Tibial artery (tissue), 4 donors: ENCODE measurements at regions not wholly inside any gene's neighbourhood (a gene's known extent, or its start where the extent isn't known, plus 50 kb on each side); places are given as distances from the start of the nearest gene placed in this dataset.
"Not testable (repeated sequence)": the region's sequence is repeated elsewhere in the genome, so short reads cannot be mapped to it uniquely, and the experiment has no call there.

ENCODE experiments used
- DNase-seq, 2 donors: peaks; one replicate each; pipeline ENCODE4 v3.0.0-alpha.2; 2019
- H3K27ac ChIP-seq, 2 donors: fragments of 200-600 bp; sonication (generic) in 1 of 2; 1 replicate in 1 of 2; 2 replicates in 1 of 2; pipeline ENCODE4 v1.5.1; 2018 to 2019; ENCODE audit warnings: mild to moderate bottlenecking in 1 of 2
- H3K27me3 ChIP-seq, 2 donors: fragments of 200-600 bp; sonication (generic) in 1 of 2; one replicate each; pipeline versions ENCODE4 v1.5.1 to v1.6.0; 2016 to 2019
- H3K36me3 ChIP-seq, 3 donors: fragments of 200-600 bp; sonication (generic) in 2 of 3; one replicate each; pipeline ENCODE4 v1.5.1; 2016 to 2019; ENCODE audit warnings: mild to moderate bottlenecking in 2 of 3
- H3K4me1 ChIP-seq, 4 donors: fragments of 200-600 bp; sonication (generic) in 2 of 4; 1 replicate in 3 of 4; 2 replicates in 1 of 4; pipeline ENCODE4 v1.5.1; 2016 to 2019
- H3K4me3 ChIP-seq, 2 donors: fragments of 200-600 bp; sonication (generic) in 1 of 2; 1 replicate in 1 of 2; 2 replicates in 1 of 2; pipeline ENCODE4 v1.5.1; 2018 to 2019; ENCODE audit warnings: mild to moderate bottlenecking in 2 of 2
- H3K9me3 ChIP-seq, 3 donors: fragments of 200-600 bp; sonication (generic) in 1 of 3; one replicate each; pipeline ENCODE4 v1.5.1; 2016 to 2019
- intact Hi-C: fragments of 100-400 bp; cut with DNase I; formaldehyde crosslinking; loops from one replicate; pipeline ENCODE4 v1.15.0; 2023; ENCODE audit warnings: low total_unique reads
- TF ChIP-seq, protein P1 (sequence below), 2 experiments: fragments of 200-600 bp in 1 of 2; fragments of 450-650 bp in 1 of 2; IDR thresholded peaks; one replicate each; pipeline ENCODE4 v1.5.1; 2017 to 2019; ENCODE audit warnings: antibody characterized with exemption in 2 of 2, mild to moderate bottlenecking in 1 of 2, moderate library complexity in 1 of 2

DNA sequence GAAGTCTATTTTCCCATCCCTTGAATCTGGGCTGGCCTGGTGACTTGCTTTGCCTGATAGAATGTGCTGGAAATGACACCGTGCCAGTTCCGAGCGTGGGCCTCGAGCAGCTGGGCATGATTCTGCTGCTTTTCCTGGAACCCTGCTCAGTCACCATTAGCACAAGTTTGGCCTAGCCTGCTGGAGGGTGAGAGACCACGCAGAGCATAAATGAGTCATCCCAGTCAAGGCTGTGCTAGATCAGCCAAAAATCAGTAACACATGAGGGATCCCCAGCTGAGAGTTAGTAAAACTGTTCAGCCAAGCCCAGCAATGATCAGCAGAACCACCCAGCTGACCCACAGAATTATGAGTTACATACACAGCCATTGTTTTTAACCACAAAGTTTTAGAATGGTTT, 74.8 kb upstream of the TOP1 start:
- H3K27ac ChIP-seq, result no peak overlapping the region
- no peak for DNase-seq
- H3K4me1 ChIP-seq, result no peaks in the 10 kb centered on the region
- intact Hi-C loops, result no loop called here
- no peaks in the 10 kb centered on the region for H3K36me3 ChIP-seq
- H3K9me3 ChIP-seq, result no peaks in the 10 kb centered on the region
- H3K4me3 ChIP-seq, result no peak overlapping the region
- peaks cover 0 to 12% of the 10 kb centered on the region in 2 donors for H3K27me3 ChIP-seq
- TF ChIP-seq, protein P1, sequence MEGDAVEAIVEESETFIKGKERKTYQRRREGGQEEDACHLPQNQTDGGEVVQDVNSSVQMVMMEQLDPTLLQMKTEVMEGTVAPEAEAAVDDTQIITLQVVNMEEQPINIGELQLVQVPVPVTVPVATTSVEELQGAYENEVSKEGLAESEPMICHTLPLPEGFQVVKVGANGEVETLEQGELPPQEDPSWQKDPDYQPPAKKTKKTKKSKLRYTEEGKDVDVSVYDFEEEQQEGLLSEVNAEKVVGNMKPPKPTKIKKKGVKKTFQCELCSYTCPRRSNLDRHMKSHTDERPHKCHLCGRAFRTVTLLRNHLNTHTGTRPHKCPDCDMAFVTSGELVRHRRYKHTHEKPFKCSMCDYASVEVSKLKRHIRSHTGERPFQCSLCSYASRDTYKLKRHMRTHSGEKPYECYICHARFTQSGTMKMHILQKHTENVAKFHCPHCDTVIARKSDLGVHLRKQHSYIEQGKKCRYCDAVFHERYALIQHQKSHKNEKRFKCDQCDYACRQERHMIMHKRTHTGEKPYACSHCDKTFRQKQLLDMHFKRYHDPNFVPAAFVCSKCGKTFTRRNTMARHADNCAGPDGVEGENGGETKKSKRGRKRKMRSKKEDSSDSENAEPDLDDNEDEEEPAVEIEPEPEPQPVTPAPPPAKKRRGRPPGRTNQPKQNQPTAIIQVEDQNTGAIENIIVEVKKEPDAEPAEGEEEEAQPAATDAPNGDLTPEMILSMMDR (IDR thresholded peaks at IDR 0.05), result no peak

DNA sequence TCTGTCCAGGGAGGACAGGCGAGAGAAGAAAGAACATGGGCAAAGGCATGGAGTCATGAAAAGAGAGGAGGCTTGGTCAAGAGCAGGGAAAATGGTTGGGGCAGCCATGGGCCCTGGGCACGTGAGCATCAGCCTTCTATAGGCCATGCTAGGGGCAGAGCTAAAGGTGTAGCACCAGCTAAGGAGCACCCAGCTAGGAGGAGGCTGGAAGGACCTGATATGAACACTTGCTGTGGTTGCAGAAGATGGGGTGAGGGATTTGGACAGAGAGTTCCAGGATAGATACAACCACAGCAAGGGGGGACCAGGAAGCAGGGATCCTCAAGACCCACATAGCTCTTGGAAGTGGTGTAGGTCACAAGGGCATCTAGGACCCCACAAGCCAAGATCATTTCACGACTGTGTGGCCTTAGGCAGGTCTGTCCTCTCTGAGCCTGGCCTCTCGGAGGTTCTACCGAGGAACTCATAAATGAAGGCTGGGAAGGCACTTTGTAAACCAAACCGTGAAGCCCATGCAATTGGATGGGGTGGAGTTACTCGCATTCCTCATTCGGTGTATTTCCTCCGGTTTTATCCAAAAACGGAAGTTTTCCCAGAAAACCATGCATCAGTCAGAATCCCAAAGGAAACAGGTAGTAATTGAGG, 74.0 kb upstream of the TOP1 start:
- TF ChIP-seq, protein P1 (IDR thresholded peaks at IDR 0.05), result no peak
- Histone ChIP-seq H3K9me3 (no peaks in the 10 kb centered on the region), H3K27me3 (peaks cover 0 to 8% of the 10 kb centered on the region in 2 donors), H3K4me3 (no peak overlapping the region), H3K4me1 (no peaks in the 10 kb centered on the region), H3K27ac (no peak overlapping the region), H3K36me3 (no peaks in the 10 kb centered on the region)
- intact Hi-C loops, result no loop called here
- peak in 1 of 2 donors; percentile 33 for DNase-seq

DNA sequence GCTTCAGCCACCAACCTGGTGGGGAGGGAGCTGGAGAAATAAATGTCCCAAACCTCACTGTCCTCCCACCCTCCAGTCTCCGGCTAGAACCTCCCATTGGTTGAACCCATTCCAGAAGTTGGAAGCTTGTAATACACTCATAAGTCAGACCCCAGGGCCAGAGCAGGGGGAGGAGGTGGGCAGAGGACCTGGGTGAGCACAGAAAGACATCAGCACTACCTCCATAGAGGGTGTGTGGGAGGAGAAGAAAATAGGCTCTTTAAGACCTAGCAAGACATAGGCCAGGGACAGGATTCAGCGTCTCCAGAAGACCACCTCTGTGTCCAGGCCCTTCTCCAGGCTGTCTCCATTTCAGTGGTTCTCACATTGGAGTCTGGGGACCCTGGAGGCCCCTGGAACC, 73.3 kb upstream of the TOP1 start:
- DNase-seq, result peak in 1 of 2 donors; percentile 12
- H3K27me3 ChIP-seq, result peaks cover 0 to 2% of the 10 kb centered on the region in 2 donors
- intact Hi-C loops, result no loop called here
- no peak overlapping the region for H3K4me3 ChIP-seq
- H3K4me1 ChIP-seq, result no peaks in the 10 kb centered on the region
- TF ChIP-seq, protein P1 (IDR thresholded peaks at IDR 0.05), result no peak
- H3K27ac ChIP-seq, result no peak overlapping the region
- no peaks in the 10 kb centered on the region for H3K9me3 ChIP-seq
- no peaks in the 10 kb centered on the region for H3K36me3 ChIP-seq

DNA sequence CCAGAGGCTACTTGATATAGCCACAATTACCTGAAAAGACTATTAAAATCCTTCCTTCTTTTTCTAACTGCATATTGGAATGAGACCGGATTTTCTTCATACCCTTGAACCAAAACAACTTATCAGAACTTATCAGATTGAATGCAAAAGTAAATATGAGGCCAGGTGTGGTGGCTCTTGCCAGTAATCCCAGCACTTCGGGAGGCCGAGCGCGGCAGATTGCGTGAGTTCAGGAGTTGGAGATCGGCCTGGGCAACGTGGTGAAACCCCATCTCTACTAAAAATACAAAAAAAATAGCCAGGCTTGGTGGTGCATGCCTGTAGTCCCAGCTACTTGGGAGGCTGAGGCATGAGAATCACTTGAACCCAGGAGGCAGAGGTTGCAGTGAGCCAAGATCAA, 72.8 kb upstream of the TOP1 start:
- H3K4me3 ChIP-seq, DNase-seq, H3K4me1 ChIP-seq, intact Hi-C loops, H3K27ac ChIP-seq, H3K36me3 ChIP-seq, H3K9me3 ChIP-seq, H3K27me3 ChIP-seq: not testable (repeated sequence)

DNA sequence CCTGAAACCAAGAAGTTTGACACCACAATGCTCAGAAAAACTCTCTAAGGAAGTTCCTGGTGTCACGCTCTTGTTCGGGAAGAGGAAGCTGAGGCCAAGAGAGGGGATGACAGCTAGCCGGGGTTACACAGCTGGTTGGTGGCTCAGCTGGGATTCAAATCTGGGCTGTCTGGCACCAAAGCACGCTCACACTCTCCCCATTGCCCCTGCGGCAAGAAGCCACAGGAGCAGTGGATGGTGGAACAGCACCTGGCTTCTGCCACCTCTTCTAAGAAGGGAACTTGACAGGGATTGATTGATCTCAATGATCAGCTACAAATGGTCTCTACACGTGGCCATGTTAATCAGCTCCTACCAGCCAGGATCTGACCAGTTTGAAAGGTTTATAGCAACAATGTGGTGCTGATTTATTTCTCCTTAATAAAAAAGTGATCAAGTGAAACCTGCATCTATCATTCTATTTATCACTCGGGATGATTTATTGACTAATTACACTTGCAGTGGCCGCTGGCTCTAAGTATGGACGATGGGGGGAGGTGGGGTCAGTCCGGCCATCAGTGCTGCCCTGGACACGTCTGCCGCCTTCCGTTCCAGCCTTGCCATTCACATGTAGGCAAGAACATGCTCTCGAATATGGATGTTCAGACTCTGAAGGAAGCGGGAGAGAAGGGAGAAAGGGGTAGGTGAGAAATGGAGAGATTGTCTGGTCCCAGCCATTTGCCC, 71.9 kb upstream of the TOP1 start:
- Histone ChIP-seq H3K27me3 (no peaks in the 10 kb centered on the region), H3K4me3 (no peak overlapping the region), H3K36me3 (no peaks in the 10 kb centered on the region), H3K9me3 (no peaks in the 10 kb centered on the region), H3K27ac (no peak overlapping the region), H3K4me1 (peaks cover 0 to 6% (median 1%) of the 10 kb centered on the region in 4 donors)
- intact Hi-C loops, result no loop called here
- TF ChIP-seq, protein P1 (IDR thresholded peaks at IDR 0.05), result no peak
- DNase-seq, result peak in 1 of 2 donors; percentile 56

DNA sequence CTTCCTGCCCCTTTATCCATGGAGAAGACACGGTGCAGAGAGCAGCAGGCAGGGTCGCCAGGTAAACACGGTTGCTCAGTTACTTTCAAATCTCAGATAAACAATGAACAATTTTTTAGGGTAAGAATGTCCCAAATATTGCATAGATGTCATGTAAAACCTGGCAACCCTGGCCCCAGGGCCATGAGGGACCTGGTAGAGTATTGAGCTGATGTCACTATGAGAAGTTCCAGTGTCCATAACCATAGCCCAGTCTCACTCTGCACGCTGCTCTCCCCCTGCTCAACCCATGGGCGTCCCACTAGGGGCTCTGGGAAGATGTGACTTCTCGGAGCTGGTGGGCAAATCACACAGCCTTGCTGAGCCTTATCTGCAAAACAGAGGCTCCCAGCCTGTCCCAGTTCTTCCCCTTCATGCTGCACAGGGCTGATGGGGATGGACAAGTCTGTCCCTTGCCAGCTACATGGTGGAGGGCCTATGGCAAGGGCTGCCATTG, 71.3 kb upstream of the TOP1 start:
- intact Hi-C loops, result no loop called here
- Histone ChIP-seq H3K36me3 (no peaks in the 10 kb centered on the region), H3K9me3 (no peaks in the 10 kb centered on the region), H3K27ac (no peak overlapping the region), H3K4me1 (peaks cover 0 to 7% (median 1%) of the 10 kb centered on the region in 4 donors), H3K4me3 (no peak overlapping the region), H3K27me3 (peaks cover 0 to 3% of the 10 kb centered on the region in 2 donors)
- peak in 1 of 2 donors; percentile 43 for DNase-seq
- TF ChIP-seq, protein P1 (IDR thresholded peaks at IDR 0.05), result no peak
